Naive thymus-derived CD8-positive, alpha-beta T cell (primary cell): ENCODE measurements at regions not wholly inside any gene's neighbourhood (a gene's known extent, or its start where the extent isn't known, plus 50 kb on each side); places are given as distances from the start of the nearest gene placed in this dataset.
"Not testable (repeated sequence)": the region's sequence is repeated elsewhere in the genome, so short reads cannot be mapped to it uniquely, and the experiment has no call there.

Source experiments
- ATAC-seq, 2 donors: fragments of 150-1000 bp; cut with Tn5 transposase in 1 of 2; sonication (Bioruptor Pico), chemical (Tn5 transposase) in 1 of 2; 1 replicate in 1 of 2; 2 replicates in 1 of 2; pipeline ENCODE4 v1.10.0; 2021; ENCODE audit warnings: mild to moderate bottlenecking in 2 of 2, moderate library complexity in 2 of 2
- POLR2A ChIA-PET: fragments of 350-600 bp; sonication (Branson Sonifier 250); formaldehyde crosslinking; loops from one replicate; lab custom pipeline; 2021; ENCODE audit warnings: antibody characterized with exemption; lab: Charles Lee
- DNase-seq, 10 donors: peaks; one replicate each; pipeline versions ENCODE4 v3.0.0 to v3.0.0-alpha.2; 2020 to 2022
- H3K27ac Mint-ChIP-seq, 10 donors: one replicate each; pipeline ENCODE4 v1.8.0; 2020 to 2022; ENCODE audit warnings: mild to moderate bottlenecking in 10 of 10, mixed read lengths in 10 of 10, moderate library complexity in 4 of 10, inconsistent platforms in 1 of 10
- H3K27me3 Mint-ChIP-seq, 5 donors: one replicate each; pipeline ENCODE4 v1.8.0; 2021 to 2022; ENCODE audit warnings: mixed read lengths in 5 of 5
- H3K36me3 Mint-ChIP-seq, 3 donors: one replicate each; pipeline ENCODE4 v1.8.0; 2020 to 2022; ENCODE audit warnings: mixed read lengths in 3 of 3, mild to moderate bottlenecking in 2 of 3, inconsistent platforms in 1 of 3
- H3K4me1 Mint-ChIP-seq, 4 donors: one replicate each; pipeline ENCODE4 v1.8.0; 2021 to 2022; ENCODE audit warnings: mixed read lengths in 4 of 4
- H3K4me3 Mint-ChIP-seq, 10 donors: one replicate each; pipeline ENCODE4 v1.8.0; 2020 to 2022; ENCODE audit warnings: mild to moderate bottlenecking in 10 of 10, mixed read lengths in 10 of 10, moderate library complexity in 6 of 10, inconsistent platforms in 1 of 10
- H3K9me3 Mint-ChIP-seq, 9 donors: one replicate each; pipeline ENCODE4 v1.8.0; 2020 to 2022; ENCODE audit warnings: mixed read lengths in 9 of 9, mild to moderate bottlenecking in 3 of 9, inconsistent platforms in 1 of 9, moderate library complexity in 1 of 9

GRCh38 chr2:191500566-191500883 is 177.4 kb upstream of the NABP1 start:
- no peak overlapping the region for H3K27ac Mint-ChIP-seq
- ATAC-seq (no peak), DNase-seq (no peak)
- H3K4me3 Mint-ChIP-seq, result no peak overlapping the region
- H3K9me3 Mint-ChIP-seq, result peaks cover 0 to 2% (median 0%) of the 10 kb centered on the region in 9 donors
- H3K27me3 Mint-ChIP-seq, result peaks cover 0 to 19% (median 3%) of the 10 kb centered on the region in 5 donors
- H3K4me1 Mint-ChIP-seq, result peaks cover 0 to 3% (median 0%) of the 10 kb centered on the region in 4 donors
- POLR2A ChIA-PET, result no interaction called here
- no peaks in the 10 kb centered on the region for H3K36me3 Mint-ChIP-seq

GRCh38 chr2:191500884-191501560 is 176.9 kb upstream of the NABP1 start:
- H3K27ac Mint-ChIP-seq, result peak overlapping the region in 1 of 10 donors; percentile 47
- H3K4me1 Mint-ChIP-seq, result peaks cover 0 to 3% (median 0%) of the 10 kb centered on the region in 4 donors
- H3K4me3 Mint-ChIP-seq, result no peak overlapping the region
- peaks cover 0 to 2% (median 0%) of the 10 kb centered on the region in 9 donors for H3K9me3 Mint-ChIP-seq
- POLR2A ChIA-PET, result no interaction called here
- H3K36me3 Mint-ChIP-seq, result no peaks in the 10 kb centered on the region
- H3K27me3 Mint-ChIP-seq, result peaks cover 0 to 21% (median 3%) of the 10 kb centered on the region in 5 donors
- no peak for DNase-seq
- ATAC-seq, result no peak

GRCh38 chr2:191501561-191502168 is 176.3 kb upstream of the NABP1 start:
- no peaks in the 10 kb centered on the region for H3K36me3 Mint-ChIP-seq
- H3K9me3 Mint-ChIP-seq, result peaks cover 0 to 3% (median 0%) of the 10 kb centered on the region in 9 donors
- no peak overlapping the region for H3K4me3 Mint-ChIP-seq
- peaks cover 0 to 3% (median 0%) of the 10 kb centered on the region in 4 donors for H3K4me1 Mint-ChIP-seq
- H3K27me3 Mint-ChIP-seq, result peaks cover 0 to 20% (median under 1%) of the 10 kb centered on the region in 5 donors
- POLR2A ChIA-PET, result no interaction called here
- no peak overlapping the region for H3K27ac Mint-ChIP-seq
- ATAC-seq, result no peak
- no peak for DNase-seq

- no peaks in the 10 kb centered on the region for H3K36me3 Mint-ChIP-seq
- no peak overlapping the region for H3K4me3 Mint-ChIP-seq
- peaks cover 0 to 9% (median 0%) of the 10 kb centered on the region in 5 donors for H3K27me3 Mint-ChIP-seq
- DNase-seq, result no peak
- H3K27ac Mint-ChIP-seq, result no peak overlapping the region
- peaks cover 0 to 15% (median 6%) of the 10 kb centered on the region in 9 donors for H3K9me3 Mint-ChIP-seq
- ATAC-seq, result no peak
- POLR2A ChIA-PET, result no interaction called here
- no peaks in the 10 kb centered on the region for H3K4me1 Mint-ChIP-seq
Measured at GRCh38 chr2:191506515-191506914, 171.4 kb upstream of the NABP1 start.

- H3K4me1 Mint-ChIP-seq, H3K27me3 Mint-ChIP-seq, POLR2A ChIA-PET, ATAC-seq, DNase-seq, H3K27ac Mint-ChIP-seq, H3K36me3 Mint-ChIP-seq, H3K4me3 Mint-ChIP-seq: not testable (repeated sequence)
- peaks cover 0 to 15% (median 6%) of the 10 kb centered on the region in 9 donors for H3K9me3 Mint-ChIP-seq
Measured at GRCh38 chr2:191507252-191507853, 170.6 kb upstream of the NABP1 start.

- no peaks in the 10 kb centered on the region for H3K4me1 Mint-ChIP-seq
- DNase-seq (no peak), ATAC-seq (no peak)
- POLR2A ChIA-PET, result no interaction called here
- H3K4me3 Mint-ChIP-seq, result no peak overlapping the region
- peaks cover 0 to 5% (median 0%) of the 10 kb centered on the region in 5 donors for H3K27me3 Mint-ChIP-seq
- no peaks in the 10 kb centered on the region for H3K36me3 Mint-ChIP-seq
- peaks cover 0 to 15% (median 6%) of the 10 kb centered on the region in 9 donors for H3K9me3 Mint-ChIP-seq
- H3K27ac Mint-ChIP-seq, result no peak overlapping the region
Measured at GRCh38 chr2:191508738-191509137, 169.2 kb upstream of the NABP1 start.

- no peak for ATAC-seq
- H3K36me3 Mint-ChIP-seq, result no peaks in the 10 kb centered on the region
- H3K4me1 Mint-ChIP-seq, result no peaks in the 10 kb centered on the region
- POLR2A ChIA-PET, result no interaction called here
- DNase-seq, result no peak
- no peak overlapping the region for H3K4me3 Mint-ChIP-seq
- H3K27ac Mint-ChIP-seq, result no peak overlapping the region
- peaks cover 0 to 3% (median 0%) of the 10 kb centered on the region in 5 donors for H3K27me3 Mint-ChIP-seq
- H3K9me3 Mint-ChIP-seq, result peaks cover 0 to 8% (median 5%) of the 10 kb centered on the region in 9 donors
Measured at GRCh38 chr2:191512216-191512835, 165.6 kb upstream of the NABP1 start.

- DNase-seq, result no peak
- H3K27me3 Mint-ChIP-seq, result peaks cover 0 to 8% (median 0%) of the 10 kb centered on the region in 5 donors
Measured at GRCh38 chr2:191512874-191513273, 165.1 kb upstream of the NABP1 start.

GRCh38 chr2:191514613-191515012 is 163.3 kb upstream of the NABP1 start:
- POLR2A ChIA-PET, result no interaction called here

More at GRCh38 chr2:191512874-191513273, 165.1 kb upstream of the NABP1 start:
- ATAC-seq, result no peak
- POLR2A ChIA-PET, result no interaction called here
- H3K4me1 Mint-ChIP-seq, result no peaks in the 10 kb centered on the region
- peaks cover 0 to 2% (median under 1%) of the 10 kb centered on the region in 9 donors for H3K9me3 Mint-ChIP-seq
- H3K4me3 Mint-ChIP-seq, result no peak overlapping the region
- no peak overlapping the region for H3K27ac Mint-ChIP-seq
- no peaks in the 10 kb centered on the region for H3K36me3 Mint-ChIP-seq

GRCh38 chr2:191515551-191515950 is 162.4 kb upstream of the NABP1 start:
- ATAC-seq (no peak), DNase-seq (no peak)
- H3K4me3 Mint-ChIP-seq, result no peak overlapping the region
- H3K27me3 Mint-ChIP-seq, result peaks cover 0 to 17% (median 1%) of the 10 kb centered on the region in 5 donors
- POLR2A ChIA-PET, result no interaction called here
- peaks cover 0 to 5% (median 0%) of the 10 kb centered on the region in 9 donors for H3K9me3 Mint-ChIP-seq
- no peaks in the 10 kb centered on the region for H3K36me3 Mint-ChIP-seq
- no peaks in the 10 kb centered on the region for H3K4me1 Mint-ChIP-seq
- H3K27ac Mint-ChIP-seq, result no peak overlapping the region

More at GRCh38 chr2:191514613-191515012, 163.3 kb upstream of the NABP1 start:
- ATAC-seq (no peak), DNase-seq (no peak)
- Mint-ChIP-seq H3K27me3 (peaks cover 0 to 13% (median 1%) of the 10 kb centered on the region in 5 donors), H3K9me3 (peaks cover 0 to 5% (median 0%) of the 10 kb centered on the region in 9 donors), H3K27ac (no peak overlapping the region), H3K4me3 (no peak overlapping the region), H3K4me1 (no peaks in the 10 kb centered on the region), H3K36me3 (no peaks in the 10 kb centered on the region)

GRCh38 chr2:191516260-191516659 is 161.7 kb upstream of the NABP1 start:
- H3K9me3 Mint-ChIP-seq, result peaks cover 0 to 5% (median 0%) of the 10 kb centered on the region in 9 donors
- H3K4me1 Mint-ChIP-seq, result no peaks in the 10 kb centered on the region
- no peak overlapping the region for H3K4me3 Mint-ChIP-seq
- no peaks in the 10 kb centered on the region for H3K36me3 Mint-ChIP-seq
- no peak for DNase-seq
- ATAC-seq, result no peak
- POLR2A ChIA-PET, result no interaction called here
- no peak overlapping the region for H3K27ac Mint-ChIP-seq
- H3K27me3 Mint-ChIP-seq, result peaks cover 0 to 17% (median 1%) of the 10 kb centered on the region in 5 donors

- Mint-ChIP-seq H3K36me3 (no peaks in the 10 kb centered on the region), H3K27me3 (peaks cover 0 to 17% (median 1%) of the 10 kb centered on the region in 5 donors), H3K9me3 (peaks cover 0 to 5% (median 0%) of the 10 kb centered on the region in 9 donors), H3K4me3 (no peak overlapping the region), H3K27ac (no peak overlapping the region), H3K4me1 (no peaks in the 10 kb centered on the region)
- DNase-seq (peak in 3 of 10 donors; percentile 23 to 53 (median 36)), ATAC-seq (no peak)
- POLR2A ChIA-PET, result no interaction called here
Measured at GRCh38 chr2:191521608-191522208, 156.2 kb upstream of the NABP1 start.
